ENCODE measurements at regions not wholly inside any gene's neighbourhood (a gene's known extent, or its start where the extent isn't known, plus 50 kb on each side); places are given as distances from the start of the nearest gene placed in this dataset.

DNA sequence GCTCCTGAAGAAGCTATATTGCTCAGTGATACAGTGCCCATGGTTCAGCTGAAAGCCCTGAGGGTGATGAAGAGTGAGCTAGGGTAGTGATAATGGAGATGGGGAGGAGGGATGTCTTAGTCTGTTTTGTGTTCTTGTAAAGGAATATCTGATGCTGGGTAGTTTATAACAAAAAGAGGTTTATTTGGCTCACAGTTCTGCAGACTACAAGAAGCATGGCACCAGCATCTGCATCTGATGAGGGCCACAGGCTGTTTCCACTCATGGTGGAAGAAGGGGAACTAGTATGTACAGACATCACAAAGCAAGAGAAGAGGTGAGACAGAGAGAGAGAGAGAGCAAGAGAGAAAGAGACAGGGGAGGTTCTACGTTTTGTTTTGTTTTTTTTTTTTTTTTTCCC is 417.3 kb upstream of the TRIB2 start:
- DNase-seq = no peak

GRCh38 chr2:12300019-12300602 is 416.6 kb upstream of the TRIB2 start:
- no peak for DNase-seq

- DNase-seq = no peak
Observed at GRCh38 chr2:12300927-12301326, 415.8 kb upstream of the TRIB2 start.

- DNase-seq = no peak
Observed at GRCh38 chr2:12302140-12302539, 414.6 kb upstream of the TRIB2 start.

GRCh38 chr2:12302691-12303090 is 414.0 kb upstream of the TRIB2 start:
- DNase-seq = no peak

- no peak for DNase-seq
Observed at GRCh38 chr2:12303181-12304030, 413.3 kb upstream of the TRIB2 start.

DNA sequence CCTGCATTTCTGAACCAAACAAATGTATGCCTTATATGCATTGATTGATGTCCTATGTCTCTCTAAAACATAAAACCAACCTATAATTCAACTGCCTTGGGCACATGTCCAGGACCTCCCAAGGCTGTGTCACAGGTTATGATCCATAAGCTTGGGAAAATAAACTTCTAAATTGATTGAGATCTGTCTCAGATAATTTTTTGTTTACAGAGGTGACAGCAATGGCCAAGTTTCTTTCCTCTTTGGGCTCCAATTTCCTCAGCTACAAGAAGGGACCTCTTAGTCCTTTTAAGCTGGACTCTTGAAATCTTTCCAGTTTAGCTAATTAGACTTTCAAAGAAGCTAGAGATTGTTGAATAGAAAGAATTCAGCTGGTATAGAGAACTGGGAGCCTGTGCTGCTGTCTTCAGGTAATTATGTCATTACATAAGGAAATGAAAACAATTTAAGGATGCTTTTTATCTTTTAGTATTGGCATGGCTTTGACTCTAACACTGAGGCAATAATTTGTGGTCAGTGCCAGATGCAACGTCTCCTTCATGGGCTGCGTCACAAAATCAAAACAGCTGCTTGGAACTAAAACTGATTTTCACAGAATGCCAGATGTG is 412.1 kb upstream of the TRIB2 start:
- DNase-seq = no peak

- DNase-seq = no peak
Observed at GRCh38 chr2:12305931-12306330, 410.8 kb upstream of the TRIB2 start.

DNA sequence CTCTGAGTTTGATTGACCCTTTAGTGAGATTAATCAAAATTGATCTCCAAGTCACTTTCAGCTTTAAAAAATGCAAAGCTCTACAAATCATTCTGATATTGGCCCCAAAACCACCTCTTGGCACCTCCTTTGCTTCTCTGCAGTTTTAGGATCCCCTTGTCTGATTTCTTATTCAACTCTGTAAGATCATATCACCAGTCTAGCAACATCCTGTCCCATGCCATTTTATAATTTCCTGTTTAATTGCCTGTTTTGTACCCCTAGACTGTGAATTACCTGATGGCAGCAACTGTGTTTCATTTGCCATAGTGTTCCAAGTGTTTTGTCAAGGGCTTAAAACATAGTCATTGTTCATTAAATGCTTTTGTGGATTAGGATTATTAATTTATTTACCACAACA is 406.3 kb upstream of the TRIB2 start:
- no peak for DNase-seq

DNA sequence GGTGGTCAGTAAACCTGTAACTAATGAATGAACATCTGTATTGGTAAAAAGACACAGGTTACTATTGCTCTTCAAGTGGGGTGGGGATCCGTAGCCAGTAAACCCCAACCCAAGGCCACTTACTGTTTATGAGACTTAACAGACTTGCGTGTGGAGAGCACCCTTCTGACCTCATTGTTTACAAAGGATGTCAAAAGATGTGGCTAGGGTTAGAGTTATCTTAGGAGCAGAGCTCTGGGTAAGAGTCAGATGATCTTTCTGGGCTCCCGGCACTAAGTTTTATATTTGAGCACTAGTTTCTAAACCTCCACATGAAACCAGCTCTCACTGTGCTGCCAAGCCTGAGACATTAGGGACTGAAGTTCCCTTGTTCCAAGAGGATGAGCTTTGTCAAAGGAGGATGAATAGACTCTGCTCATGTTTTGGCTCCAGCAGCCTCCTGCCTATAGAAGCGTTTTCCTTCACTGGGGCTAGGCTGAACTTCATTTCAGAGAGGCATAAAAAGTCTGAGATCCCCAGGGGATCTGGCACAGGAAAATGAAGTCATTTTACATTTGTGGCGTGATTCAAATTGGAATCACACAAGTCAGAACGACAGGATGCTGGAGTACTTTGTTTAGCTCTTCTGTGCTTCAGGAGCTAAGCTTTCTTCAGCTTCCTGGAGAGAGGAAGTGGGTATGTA is 403.1 kb upstream of the TRIB2 start:
- DNase-seq = no peak

- no peak for DNase-seq
Observed at GRCh38 chr2:12314127-12314760, 402.5 kb upstream of the TRIB2 start.

DNA sequence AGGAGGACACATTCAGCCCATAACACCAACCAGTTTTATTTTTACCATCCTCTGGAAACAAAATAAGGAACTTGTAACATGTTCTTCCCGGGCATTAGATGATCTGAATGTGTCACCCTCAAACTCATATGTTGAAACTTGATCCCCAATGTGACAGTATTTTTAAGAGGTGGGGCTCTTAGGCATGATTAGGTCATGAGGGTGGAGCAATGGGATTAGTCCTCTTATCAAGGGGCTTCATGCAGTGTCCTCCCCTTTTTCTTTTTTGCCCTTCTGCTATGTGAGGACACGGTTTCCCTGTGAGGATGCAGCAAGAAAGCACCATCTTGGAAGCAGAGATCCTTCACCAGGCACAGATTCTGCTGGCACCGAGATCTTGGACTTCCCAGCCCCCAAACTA is 401.5 kb upstream of the TRIB2 start:
- DNase-seq = no peak

- no peak for DNase-seq
Observed at GRCh38 chr2:12316476-12316875, 400.3 kb upstream of the TRIB2 start.

GRCh38 chr2:12317286-12317685 is 399.4 kb upstream of the TRIB2 start:
- no peak for DNase-seq

GRCh38 chr2:12317814-12318426 is 398.8 kb upstream of the TRIB2 start:
- no peak for DNase-seq

- no peak for DNase-seq
Observed at GRCh38 chr2:12318427-12319057, 398.2 kb upstream of the TRIB2 start.

- DNase-seq = no peak
Observed at GRCh38 chr2:12320027-12320734, 396.6 kb upstream of the TRIB2 start.

- DNase-seq = no peak
Observed at GRCh38 chr2:12320991-12321641, 395.6 kb upstream of the TRIB2 start.

DNA sequence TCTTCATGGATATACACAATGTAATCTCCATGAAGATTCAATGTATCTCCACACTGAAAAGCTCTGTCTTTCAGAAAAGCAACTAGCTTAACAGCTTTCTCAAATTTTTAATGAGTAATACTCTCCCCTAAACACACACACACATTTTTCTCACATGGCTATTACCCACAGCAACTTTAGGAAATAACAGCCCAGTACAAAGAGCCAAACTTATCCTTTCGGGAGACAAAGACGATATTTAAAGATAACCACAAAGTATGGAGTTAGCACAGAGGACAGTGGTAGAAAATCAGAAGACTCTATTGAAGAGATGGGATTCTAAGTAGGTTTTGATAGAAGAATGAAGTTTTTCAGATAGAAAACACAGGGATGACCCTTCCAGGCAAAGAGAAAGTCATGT is 394.9 kb upstream of the TRIB2 start:
- DNase-seq = no peak

GRCh38 chr2:12325806-12326205 is 390.9 kb upstream of the TRIB2 start:
- DNase-seq = no peak
